Breast epithelium (tissue), 4 donors: ENCODE measurements at regions not wholly inside any gene's neighbourhood (a gene's known extent, or its start where the extent isn't known, plus 50 kb on each side); places are given as distances from the start of the nearest gene placed in this dataset.

Source experiments
- DNase-seq, 2 donors: peaks; one replicate each; pipeline ENCODE4 v3.0.0-alpha.2; 2019; ENCODE audit warnings: low spot score in 2 of 2
- H3K27ac ChIP-seq, 2 donors: fragments of 200-600 bp; sonication (generic) in 1 of 2; one replicate each; pipeline ENCODE4 v1.5.1; 2016 to 2019; ENCODE audit warnings: mild to moderate bottlenecking in 1 of 2
- H3K27me3 ChIP-seq, 2 donors: fragments of 200-600 bp; sonication (generic) in 1 of 2; one replicate each; pipeline versions ENCODE4 v1.5.1 to v1.6.0; 2017 to 2019; ENCODE audit warnings: control low read depth in 1 of 2, mild to moderate bottlenecking in 1 of 2
- H3K36me3 ChIP-seq: fragments of 200-600 bp; one replicate; pipeline ENCODE4 v1.5.1; 2019
- H3K4me1 ChIP-seq, 2 donors: fragments of 200-600 bp; sonication (generic); one replicate each; pipeline ENCODE4 v1.5.1; 2016 to 2019; ENCODE audit warnings: control low read depth in 1 of 2
- H3K4me3 ChIP-seq, 3 donors: fragments of 200-600 bp; sonication (generic); 1 replicate in 2 of 3; 2 replicates in 1 of 3; pipeline ENCODE4 v1.5.1; 2016 to 2019; ENCODE audit warnings: mild to moderate bottlenecking in 3 of 3, moderate library complexity in 2 of 3
- H3K9me3 ChIP-seq, 2 donors: fragments of 200-600 bp; sonication (generic) in 1 of 2; one replicate each; pipeline ENCODE4 v1.5.1; 2016 to 2019; ENCODE audit warnings: control low read depth in 1 of 2
- CTCF ChIP-seq, 3 donors: fragments of 450-650 bp; IDR thresholded peaks; one replicate each; pipeline ENCODE4 v1.5.1; 2016 to 2017; ENCODE audit warnings: antibody characterized with exemption in 3 of 3, mild to moderate bottlenecking in 3 of 3, moderate library complexity in 3 of 3
- POLR2A ChIP-seq: fragments of 450-650 bp; IDR thresholded peaks from one replicate; pipeline ENCODE4 v1.6.1; 2016; ENCODE audit warnings: antibody characterized with exemption, mild to moderate bottlenecking, moderate library complexity
- POLR2AphosphoS5 ChIP-seq, 3 donors: sonication (generic); formaldehyde crosslinking; IDR thresholded peaks; one replicate each; pipeline ENCODE4 v1.6.1; 2017; ENCODE audit warnings: antibody characterized with exemption in 3 of 3
- intact Hi-C: fragments of 100-400 bp; cut with DNase I; formaldehyde crosslinking; loops from one replicate; pipeline ENCODE4 v1.15.1; 2023; ENCODE audit warnings: low total_unique reads

- intact Hi-C loops, result no loop called here
- Histone ChIP-seq H3K27me3 (no peaks in the 10 kb centered on the region), H3K27ac (no peak overlapping the region), H3K4me3 (no peak overlapping the region), H3K36me3 (no peaks in the 10 kb centered on the region), H3K9me3 (peaks cover 3 to 8% of the 10 kb centered on the region in 2 donors), H3K4me1 (no peaks in the 10 kb centered on the region)
- no peak for DNase-seq
- TF ChIP-seq CTCF (IDR thresholded peaks at IDR 0.05) (no peak), POLR2AphosphoS5 (IDR thresholded peaks at IDR 0.05) (no peak), POLR2A (no peak)
Observed at GRCh38 chr2:187815113-187815512, 260.9 kb upstream of the TFPI start.

- Histone ChIP-seq H3K9me3 (peaks cover 3 to 8% of the 10 kb centered on the region in 2 donors), H3K4me1 (no peaks in the 10 kb centered on the region), H3K36me3 (no peaks in the 10 kb centered on the region), H3K4me3 (no peak overlapping the region), H3K27ac (no peak overlapping the region), H3K27me3 (no peaks in the 10 kb centered on the region)
- no peak for DNase-seq
- intact Hi-C loops, result no loop called here
- TF ChIP-seq POLR2A, result no peak
- TF ChIP-seq POLR2AphosphoS5 (IDR thresholded peaks at IDR 0.05), result no peak
- no peak for TF ChIP-seq CTCF (IDR thresholded peaks at IDR 0.05)
Observed at GRCh38 chr2:187819624-187820023, 265.4 kb upstream of the TFPI start.

GRCh38 chr2:187825108-187825507, 270.9 kb upstream of the TFPI start:
- H3K4me3 ChIP-seq, result no peak overlapping the region
- H3K27me3 ChIP-seq, result no peaks in the 10 kb centered on the region
- DNase-seq, result no peak
- H3K27ac ChIP-seq, result no peak overlapping the region
- intact Hi-C loops, result no loop called here
- no peaks in the 10 kb centered on the region for H3K9me3 ChIP-seq
- TF ChIP-seq CTCF (IDR thresholded peaks at IDR 0.05), result no peak
- no peak for TF ChIP-seq POLR2A
- no peak for TF ChIP-seq POLR2AphosphoS5 (IDR thresholded peaks at IDR 0.05)
- H3K4me1 ChIP-seq, result no peaks in the 10 kb centered on the region
- H3K36me3 ChIP-seq, result no peaks in the 10 kb centered on the region

GRCh38 chr2:187826023-187826422, 271.8 kb upstream of the TFPI start:
- Histone ChIP-seq H3K36me3 (no peaks in the 10 kb centered on the region), H3K4me1 (no peaks in the 10 kb centered on the region), H3K27me3 (no peaks in the 10 kb centered on the region), H3K27ac (no peak overlapping the region), H3K9me3 (no peaks in the 10 kb centered on the region), H3K4me3 (no peak overlapping the region)
- TF ChIP-seq POLR2AphosphoS5 (IDR thresholded peaks at IDR 0.05) (no peak), POLR2A (no peak), CTCF (IDR thresholded peaks at IDR 0.05) (no peak)
- intact Hi-C loops, result no loop called here
- no peak for DNase-seq

- Histone ChIP-seq H3K4me1 (no peaks in the 10 kb centered on the region), H3K36me3 (no peaks in the 10 kb centered on the region), H3K9me3 (no peaks in the 10 kb centered on the region), H3K27ac (no peak overlapping the region), H3K27me3 (no peaks in the 10 kb centered on the region), H3K4me3 (no peak overlapping the region)
- intact Hi-C loops, result no loop called here
- TF ChIP-seq POLR2AphosphoS5 (IDR thresholded peaks at IDR 0.05) (no peak), POLR2A (no peak)
- DNase-seq, result no peak
Observed at GRCh38 chr2:187834787-187835186, 280.6 kb upstream of the TFPI start.

- TF ChIP-seq CTCF (IDR thresholded peaks at IDR 0.05) (no peak), POLR2AphosphoS5 (IDR thresholded peaks at IDR 0.05) (no peak), POLR2A (no peak)
- Histone ChIP-seq H3K27me3 (no peaks in the 10 kb centered on the region), H3K36me3 (no peaks in the 10 kb centered on the region), H3K4me3 (no peak overlapping the region), H3K9me3 (no peaks in the 10 kb centered on the region), H3K27ac (no peak overlapping the region), H3K4me1 (no peaks in the 10 kb centered on the region)
- no peak for DNase-seq
- intact Hi-C loops, result no loop called here
Observed at GRCh38 chr2:187838690-187839089, 284.5 kb upstream of the TFPI start.
